ENCODE measurements at regions not wholly inside any gene's neighbourhood (a gene's known extent, or its start where the extent isn't known, plus 50 kb on each side); places are given as distances from the start of the nearest gene placed in this dataset.
"Not testable (repeated sequence)": the region's sequence is repeated elsewhere in the genome, so short reads cannot be mapped to it uniquely, and the experiment has no call there.

- not testable (repeated sequence) for DNase-seq (ENCODE audit: low read depth)
These were observed 597.6 kb upstream of the NR3C2 start for GRCh38 chr4:149039786-149040185.

- no peak for DNase-seq (ENCODE audit: low read depth)
These were observed 589.2 kb upstream of the NR3C2 start for GRCh38 chr4:149031399-149031798.

GRCh38 chr4:149029056-149029651 lies 586.9 kb upstream of the NR3C2 start:
- no peak for DNase-seq (ENCODE audit: low read depth)

- no peak for DNase-seq (ENCODE audit: low read depth)
These were observed 584.5 kb upstream of the NR3C2 start for GRCh38 chr4:149026696-149027095.

- DNase-seq (ENCODE audit: low read depth) = no peak
These were observed 575.0 kb upstream of the NR3C2 start for GRCh38 chr4:149017002-149017734.

- DNase-seq (ENCODE audit: low read depth) = no peak
These were observed 567.0 kb upstream of the NR3C2 start for GRCh38 chr4:149009223-149009622.

GRCh38 chr4:149008415-149009025 lies 566.3 kb upstream of the NR3C2 start:
- no peak for DNase-seq (ENCODE audit: low read depth)

GRCh38 chr4:149005191-149005590 lies 563.0 kb upstream of the NR3C2 start:
- DNase-seq (ENCODE audit: low read depth) = no peak

- no peak for DNase-seq (ENCODE audit: low read depth)
These were observed 557.7 kb upstream of the NR3C2 start for GRCh38 chr4:148999924-149000323.

- DNase-seq (ENCODE audit: low read depth) = no peak
These were observed 556.5 kb upstream of the NR3C2 start for GRCh38 chr4:148998719-148999118.

- no peak for DNase-seq (ENCODE audit: low read depth)
These were observed 544.7 kb upstream of the NR3C2 start for GRCh38 chr4:148986951-148987350.

- no peak for DNase-seq (ENCODE audit: low read depth)
These were observed 542.7 kb upstream of the NR3C2 start for GRCh38 chr4:148984951-148985350.

GRCh38 chr4:148982200-148982599 lies 540.0 kb upstream of the NR3C2 start:
- no peak for DNase-seq (ENCODE audit: low read depth)

GRCh38 chr4:148980782-148981480 lies 538.7 kb upstream of the NR3C2 start:
- DNase-seq (ENCODE audit: low read depth) = no peak

- no peak for DNase-seq (ENCODE audit: low read depth)
These were observed 536.1 kb upstream of the NR3C2 start for GRCh38 chr4:148978301-148978700.

- no peak for DNase-seq (ENCODE audit: low read depth)
These were observed 533.2 kb upstream of the NR3C2 start for GRCh38 chr4:148975464-148975863.

- DNase-seq (ENCODE audit: low read depth) = no peak
These were observed 522.9 kb upstream of the NR3C2 start for GRCh38 chr4:148965080-148965479.

- no peak for DNase-seq (ENCODE audit: low read depth)
These were observed 522.2 kb upstream of the NR3C2 start for GRCh38 chr4:148964456-148964855.

- DNase-seq (ENCODE audit: low read depth) = no peak
These were observed 520.5 kb upstream of the NR3C2 start for GRCh38 chr4:148962539-148963290.

- DNase-seq (ENCODE audit: low read depth) = no peak
These were observed 519.3 kb upstream of the NR3C2 start for GRCh38 chr4:148961526-148961925.

GRCh38 chr4:148958317-148958716 lies 516.1 kb upstream of the NR3C2 start:
- no peak for DNase-seq (ENCODE audit: low read depth)
